Smooth muscle cell (in vitro differentiated cells): ENCODE measurements at regions not wholly inside any gene's neighbourhood (a gene's known extent, or its start where the extent isn't known, plus 50 kb on each side); places are given as distances from the start of the nearest gene placed in this dataset.
"Not testable (repeated sequence)": the region's sequence is repeated elsewhere in the genome, so short reads cannot be mapped to it uniquely, and the experiment has no call there.

Source experiments
- DNase-seq: peaks from one replicate; lab custom pipeline; 2025; ENCODE audit not compliant: unreplicated experiment; lab: John Stamatoyannopoulos, UW
- H2AFZ ChIP-seq: fragments of 200-600 bp; sonication (generic); 2 replicates; pipeline ENCODE4 v1.6.0; 2016; ENCODE audit warnings: antibody characterized with exemption, low read depth, mild to moderate bottlenecking
- H3F3A ChIP-seq: fragments of 200-600 bp; sonication (generic); 2 replicates; pipeline ENCODE4 v1.6.0; 2017; ENCODE audit warnings: antibody characterized with exemption, low read depth
- H3K27ac ChIP-seq: fragments of 200-600 bp; sonication (generic); 2 replicates; pipeline ENCODE4 v1.5.1; 2016; ENCODE audit warnings: low read depth, mild to moderate bottlenecking
- H3K27me3 ChIP-seq: fragments of 200-600 bp; sonication (generic); 2 replicates; pipeline ENCODE4 v1.6.1; 2016; ENCODE audit warnings: low read depth, mild to moderate bottlenecking
- H3K36me3 ChIP-seq: fragments of 200-600 bp; sonication (generic); 2 replicates; pipeline ENCODE4 v1.5.1; 2016; ENCODE audit warnings: low read depth
- H3K4me1 ChIP-seq: fragments of 200-600 bp; sonication (generic); 2 replicates; pipeline ENCODE4 v1.5.1; 2016; ENCODE audit warnings: low read depth
- H3K4me2 ChIP-seq: fragments of 200-600 bp; sonication (generic); 2 replicates; pipeline ENCODE4 v1.6.0; 2016; ENCODE audit warnings: mild to moderate bottlenecking
- H3K4me3 ChIP-seq: fragments of 200-600 bp; sonication (generic); 2 replicates; pipeline ENCODE4 v1.5.1; 2016; ENCODE audit warnings: mild to moderate bottlenecking
- H3K79me2 ChIP-seq: fragments of 200-600 bp; sonication (generic); 2 replicates; pipeline ENCODE4 v1.6.0; 2016; ENCODE audit warnings: low read depth, mild to moderate bottlenecking
- H3K9ac ChIP-seq: fragments of 200-600 bp; sonication (generic); 2 replicates; pipeline ENCODE4 v1.6.0; 2016; ENCODE audit warnings: low read depth
- H3K9me3 ChIP-seq: fragments of 200-600 bp; sonication (generic); replicated peaks from 2 replicates; pipeline ENCODE4 v1.5.1; 2016; ENCODE audit warnings: low read depth
- H4K20me1 ChIP-seq: fragments of 200-600 bp; sonication (generic); 2 replicates; pipeline ENCODE4 v1.6.0; 2016; ENCODE audit warnings: low read depth
- WGBS: methylation state at CpG from one replicate; pipeline ENCODE4 v1.1.7; 2016; ENCODE audit warnings: low lambda C conversion rate; 5-methylcytosine and 5-hydroxymethylcytosine counted together
- TF ChIP-seq, protein P1 (sequence below): fragments of 200-600 bp; sonication (generic); IDR thresholded peaks from 2 replicates; pipeline ENCODE4 v1.5.1; 2017; ENCODE audit warnings: borderline replicate concordance, mild to moderate bottlenecking, antibody characterized with exemption; ENCODE audit not compliant: insufficient read depth, poor library complexity, severe bottlenecking

DNA sequence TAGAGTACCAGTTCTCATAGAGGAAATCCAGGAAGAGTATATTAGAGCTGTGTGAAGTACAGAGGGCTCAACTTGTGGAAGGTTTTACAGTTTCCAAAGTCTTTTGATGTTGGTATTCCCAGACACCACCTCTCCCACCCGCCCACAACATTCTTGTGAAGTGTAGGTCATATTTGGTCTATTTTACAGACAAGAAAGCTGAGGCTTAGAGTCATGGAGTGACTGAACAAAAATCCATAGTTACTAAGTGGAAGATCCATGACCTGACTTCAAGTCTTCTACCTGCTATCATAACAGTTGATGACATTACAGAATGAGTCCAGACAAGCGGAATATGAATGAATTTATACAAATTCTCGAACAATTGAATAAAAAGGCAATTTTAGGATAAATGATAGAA is 187.1 kb upstream of the RPS23 start:
- Histone ChIP-seq H4K20me1 (no peaks in the 10 kb centered on the region), H3K4me2 (no peak overlapping the region), H3K9me3 (no peaks in the 10 kb centered on the region), H3K27me3 (no peaks in the 10 kb centered on the region), H3K4me3 (no peak overlapping the region), H3K27ac (no peak overlapping the region), H3K79me2 (no peaks in the 10 kb centered on the region), H3F3A (peaks cover 3% of the 10 kb centered on the region), H2AFZ (no peak overlapping the region), H3K4me1 (no peaks in the 10 kb centered on the region), H3K36me3 (peaks cover 9% of the 10 kb centered on the region), H3K9ac (no peak overlapping the region)
- TF ChIP-seq, protein P1, sequence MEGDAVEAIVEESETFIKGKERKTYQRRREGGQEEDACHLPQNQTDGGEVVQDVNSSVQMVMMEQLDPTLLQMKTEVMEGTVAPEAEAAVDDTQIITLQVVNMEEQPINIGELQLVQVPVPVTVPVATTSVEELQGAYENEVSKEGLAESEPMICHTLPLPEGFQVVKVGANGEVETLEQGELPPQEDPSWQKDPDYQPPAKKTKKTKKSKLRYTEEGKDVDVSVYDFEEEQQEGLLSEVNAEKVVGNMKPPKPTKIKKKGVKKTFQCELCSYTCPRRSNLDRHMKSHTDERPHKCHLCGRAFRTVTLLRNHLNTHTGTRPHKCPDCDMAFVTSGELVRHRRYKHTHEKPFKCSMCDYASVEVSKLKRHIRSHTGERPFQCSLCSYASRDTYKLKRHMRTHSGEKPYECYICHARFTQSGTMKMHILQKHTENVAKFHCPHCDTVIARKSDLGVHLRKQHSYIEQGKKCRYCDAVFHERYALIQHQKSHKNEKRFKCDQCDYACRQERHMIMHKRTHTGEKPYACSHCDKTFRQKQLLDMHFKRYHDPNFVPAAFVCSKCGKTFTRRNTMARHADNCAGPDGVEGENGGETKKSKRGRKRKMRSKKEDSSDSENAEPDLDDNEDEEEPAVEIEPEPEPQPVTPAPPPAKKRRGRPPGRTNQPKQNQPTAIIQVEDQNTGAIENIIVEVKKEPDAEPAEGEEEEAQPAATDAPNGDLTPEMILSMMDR = no peak
- WGBS = 89% methylated on average over 3 of the region's 3 CpGs
- no peak for DNase-seq

DNA sequence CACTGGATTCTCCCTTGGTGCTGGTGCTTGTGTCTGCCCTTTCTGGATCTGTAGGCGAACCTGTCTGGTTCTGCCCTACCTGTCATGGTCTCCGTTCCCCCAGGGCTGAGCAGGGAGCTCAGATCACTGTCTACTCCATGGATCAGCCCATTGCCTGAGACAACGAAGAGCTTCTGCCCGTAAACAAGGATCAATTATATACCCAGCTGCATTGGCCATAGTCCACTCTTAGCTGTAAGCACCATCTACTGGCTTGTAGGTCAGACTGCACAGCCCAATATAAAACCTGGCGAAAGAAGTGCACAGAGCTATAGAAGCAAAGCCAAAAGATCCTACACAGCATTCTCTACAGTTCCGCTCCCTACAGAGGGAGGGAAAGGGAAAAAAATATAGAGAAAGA is 181.5 kb upstream of the RPS23 start:
- TF ChIP-seq, protein P1 = no peak
- H3K9me3 ChIP-seq = no peaks in the 10 kb centered on the region
- no peaks in the 10 kb centered on the region for H3K79me2 ChIP-seq
- no peak overlapping the region for H3K4me3 ChIP-seq
- DNase-seq = no peak
- no peak overlapping the region for H3K27ac ChIP-seq
- H3K27me3 ChIP-seq = no peaks in the 10 kb centered on the region
- no peak overlapping the region for H3K9ac ChIP-seq
- H3K4me2 ChIP-seq = no peak overlapping the region
- H3F3A ChIP-seq = no peaks in the 10 kb centered on the region
- peaks cover 9% of the 10 kb centered on the region for H3K36me3 ChIP-seq
- no peaks in the 10 kb centered on the region for H4K20me1 ChIP-seq
- H2AFZ ChIP-seq = no peak overlapping the region
- WGBS = 97% methylated on average over 6 of the region's 6 CpGs
- H3K4me1 ChIP-seq = no peaks in the 10 kb centered on the region

- H3F3A ChIP-seq, H3K36me3 ChIP-seq, H4K20me1 ChIP-seq, H3K9ac ChIP-seq, DNase-seq, H3K79me2 ChIP-seq, H3K4me2 ChIP-seq, H3K27ac ChIP-seq, H3K4me1 ChIP-seq, H3K9me3 ChIP-seq, H3K27me3 ChIP-seq, H2AFZ ChIP-seq, H3K4me3 ChIP-seq: not testable (repeated sequence)
- WGBS = 93% methylated on average over 4 of the region's 4 CpGs
Measured at GRCh38 chr5:82455317-82455716, 177.2 kb upstream of the RPS23 start.

DNA sequence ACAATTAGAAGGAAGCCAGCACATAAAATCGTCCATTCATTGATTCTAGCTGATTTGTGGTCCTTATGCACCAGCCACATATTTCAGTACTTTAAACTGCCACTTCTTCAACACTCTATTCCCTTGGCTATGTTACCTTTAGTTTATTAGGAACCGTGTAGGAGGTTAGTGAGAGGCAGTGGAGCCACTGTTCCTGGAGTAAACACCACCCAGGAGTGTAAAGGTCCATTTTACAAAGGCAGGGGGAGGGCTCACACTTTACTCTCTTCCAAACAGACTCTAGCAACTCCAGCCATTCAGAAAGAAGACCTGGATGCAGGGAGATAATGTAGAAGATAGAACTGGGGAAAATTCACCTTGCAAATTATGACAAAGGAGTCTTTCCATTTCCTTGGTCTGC is 170.2 kb upstream of the RPS23 start:
- Histone ChIP-seq H3K4me2 (peak overlapping the region; percentile 76), H3K9ac (no peak overlapping the region), H2AFZ (peak overlapping the region; percentile 83), H3K36me3 (no peaks in the 10 kb centered on the region), H4K20me1 (no peaks in the 10 kb centered on the region), H3K9me3 (no peaks in the 10 kb centered on the region), H3K4me3 (no peak overlapping the region), H3K4me1 (no peaks in the 10 kb centered on the region), H3F3A (no peaks in the 10 kb centered on the region), H3K79me2 (no peaks in the 10 kb centered on the region), H3K27me3 (no peaks in the 10 kb centered on the region), H3K27ac (peak overlapping the region; percentile 6)
- TF ChIP-seq, protein P1 = no peak
- 64% methylated on average over 2 of the region's 2 CpGs for WGBS
- no peak for DNase-seq
